ENCODE measurements at regions not wholly inside any gene's neighbourhood (a gene's known extent, or its start where the extent isn't known, plus 50 kb on each side); places are given as distances from the start of the nearest gene placed in this dataset.
"Not testable (repeated sequence)": the region's sequence is repeated elsewhere in the genome, so short reads cannot be mapped to it uniquely, and the experiment has no call there.

GRCh38 chr4:45207241-45207863 lies 481.0 kb upstream of the GNPDA2 start:
- H3K9me1 ChIP-seq (replicated peaks; ENCODE audit: control insufficient read depth, extremely low read depth, insufficient read depth, low read length); H3K79me2 ChIP-seq (ENCODE audit: control insufficient read depth, insufficient read depth, low read length); H4K20me1 ChIP-seq (replicated peaks; ENCODE audit: control insufficient read depth, extremely low read depth, insufficient read depth, low read length); DNase-seq (ENCODE audit: low read depth, low spot score); BruUV-seq (replicated peaks); H3K9me3 ChIP-seq (replicated peaks; ENCODE audit: control insufficient read depth, insufficient read depth, low read length); POLR2A ChIA-PET; FAIRE-seq; CTCF ChIA-PET; intact Hi-C loops (cut with micrococcal nuclease); H3K4me1 ChIP-seq (ENCODE audit: control insufficient read depth, extremely low read depth, insufficient read depth, low read length); dilution Hi-C loops (cut with MboI; ENCODE audit: extremely low pct_ligation_motif_present, low sequenced_read_pairs); H3K27me3 ChIP-seq (ENCODE audit: control insufficient read depth in 2 of 2, insufficient read depth in 2 of 2, low read length in 2 of 2); H3K27ac ChIP-seq (ENCODE audit: insufficient read depth, low read depth, low read length); H3K4me3 ChIP-seq (replicated peaks in 1 of 3; ENCODE audit: insufficient read depth in 1 of 3, low read depth in 1 of 3, low read length in 3 of 3); H3K36me3 ChIP-seq (ENCODE audit: control insufficient read depth in 2 of 2, extremely low read depth in 1 of 2, insufficient read depth in 2 of 2, low read length in 2 of 2); H2AFZ ChIP-seq (ENCODE audit: low read depth, low read length); H3K9ac ChIP-seq (replicated peaks; ENCODE audit: extremely low read depth, insufficient read depth, low read length); H3K4me2 ChIP-seq (ENCODE audit: insufficient read depth, low read length): not testable (repeated sequence)

- H3K27ac ChIP-seq (ENCODE audit: insufficient read depth, low read depth, low read length): no peak overlapping the region
- no peaks in the 10 kb centered on the region for H3K27me3 ChIP-seq (ENCODE audit: control insufficient read depth in 2 of 2, insufficient read depth in 2 of 2, low read length in 2 of 2)
- no peak overlapping the region for H3K4me2 ChIP-seq (ENCODE audit: insufficient read depth, low read length)
- no peaks in the 10 kb centered on the region for H3K79me2 ChIP-seq (ENCODE audit: control insufficient read depth, insufficient read depth, low read length)
- no peak for TF ChIP-seq MYC (IDR thresholded peaks at IDR 0.05; ENCODE audit: low read depth, low read length)
- no peak for TF ChIP-seq JUN (IDR thresholded peaks at IDR 0.05; ENCODE audit: borderline replicate concordance, insufficient read depth, insufficient read length, low read depth)
- TF ChIP-seq POLR2A (IDR thresholded peaks at IDR 0.05; ENCODE audit: low read depth, low read length): no peak
- no peak for TF ChIP-seq FOS (IDR thresholded peaks at IDR 0.05; ENCODE audit: borderline replicate concordance, insufficient read depth, low read length)
- no peak for TF ChIP-seq GATA2 (IDR thresholded peaks at IDR 0.05; ENCODE audit: insufficient read depth, insufficient read length, low read depth, low read length)
- no peak for TF ChIP-seq MAX (IDR thresholded peaks at IDR 0.05; ENCODE audit: insufficient read depth, insufficient read length)
- no peaks in the 10 kb centered on the region for H3K9me1 ChIP-seq (replicated peaks; ENCODE audit: control insufficient read depth, extremely low read depth, insufficient read depth, low read length)
- ChIA-PET CTCF (no interaction called here), POLR2A (no interaction called here)
- peaks cover 6% of the 10 kb centered on the region for H3K9me3 ChIP-seq (replicated peaks; ENCODE audit: control insufficient read depth, insufficient read depth, low read length)
- intact Hi-C loops (cut with micrococcal nuclease): no loop called here
- BruUV-seq (replicated peaks): no TSS peak
- no peaks in the 10 kb centered on the region for H3K4me1 ChIP-seq (ENCODE audit: control insufficient read depth, extremely low read depth, insufficient read depth, low read length)
- H3K36me3 ChIP-seq (ENCODE audit: control insufficient read depth in 2 of 2, extremely low read depth in 1 of 2, insufficient read depth in 2 of 2, low read length in 2 of 2): no peaks in the 10 kb centered on the region
- FAIRE-seq (no peak), DNase-seq (ENCODE audit: low read depth, low spot score) (no peak)
- no peak overlapping the region for H3K4me3 ChIP-seq (replicated peaks in 1 of 3; ENCODE audit: insufficient read depth in 1 of 3, low read depth in 1 of 3, low read length in 3 of 3)
- no peak overlapping the region for H3K9ac ChIP-seq (replicated peaks; ENCODE audit: extremely low read depth, insufficient read depth, low read length)
- H4K20me1 ChIP-seq (replicated peaks; ENCODE audit: control insufficient read depth, extremely low read depth, insufficient read depth, low read length): no peaks in the 10 kb centered on the region
- H2AFZ ChIP-seq (ENCODE audit: low read depth, low read length): no peak overlapping the region
- dilution Hi-C loops (cut with MboI; ENCODE audit: extremely low pct_ligation_motif_present, low sequenced_read_pairs): no loop called here
Observed at GRCh38 chr4:45199736-45200135, 473.4 kb upstream of the GNPDA2 start.

Data from endothelial cell of umbilical vein (primary cell).